M059J (cell line): ENCODE measurements at regions not wholly inside any gene's neighbourhood (a gene's known extent, or its start where the extent isn't known, plus 50 kb on each side); places are given as distances from the start of the nearest gene placed in this dataset.

ENCODE experiments used
- DNase-seq: peaks from one replicate; pipeline ENCODE4 v3.0.0-alpha.2; 2012; ENCODE audit warnings: low read depth

DNA sequence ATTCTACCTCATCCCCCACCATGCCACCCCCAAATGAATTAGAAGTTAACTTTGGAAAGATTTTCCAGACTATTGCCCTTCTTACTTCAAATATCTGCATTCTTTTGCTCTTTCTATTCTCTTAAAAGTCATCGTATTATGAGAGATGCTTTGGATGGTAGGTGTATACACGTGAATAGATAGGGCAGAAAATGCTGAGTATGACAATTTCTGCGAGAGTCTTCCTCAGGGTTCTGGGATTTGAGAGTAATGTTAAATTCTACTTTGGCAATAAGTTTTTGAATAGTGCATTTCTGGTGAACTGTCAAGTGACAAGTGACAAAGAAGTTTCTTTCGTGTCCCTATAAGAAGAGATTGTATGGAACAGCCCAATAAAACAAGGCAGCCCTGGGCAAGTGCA, 137.6 kb upstream of the DSEL start:
- DNase-seq, result no peak

DNA sequence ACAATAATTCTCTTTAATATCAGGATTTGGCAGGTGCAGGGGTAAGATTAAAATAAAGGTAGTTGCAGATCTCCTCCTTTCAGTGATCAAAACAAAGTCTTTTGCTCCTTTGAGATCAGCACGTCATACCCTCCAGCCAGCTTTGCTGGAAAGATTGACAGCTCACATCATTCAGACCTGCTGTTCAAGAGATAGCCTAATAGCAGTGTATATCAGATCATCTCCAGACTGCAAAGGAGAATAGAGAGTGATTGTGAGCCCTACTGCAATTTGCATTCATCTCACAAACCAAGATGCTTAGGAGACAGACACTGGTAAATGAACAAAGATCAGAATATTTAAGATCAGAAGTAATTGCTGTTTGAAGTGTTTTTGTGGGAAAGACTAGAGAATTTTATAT, 135.8 kb upstream of the DSEL start:
- DNase-seq, result no peak

DNA sequence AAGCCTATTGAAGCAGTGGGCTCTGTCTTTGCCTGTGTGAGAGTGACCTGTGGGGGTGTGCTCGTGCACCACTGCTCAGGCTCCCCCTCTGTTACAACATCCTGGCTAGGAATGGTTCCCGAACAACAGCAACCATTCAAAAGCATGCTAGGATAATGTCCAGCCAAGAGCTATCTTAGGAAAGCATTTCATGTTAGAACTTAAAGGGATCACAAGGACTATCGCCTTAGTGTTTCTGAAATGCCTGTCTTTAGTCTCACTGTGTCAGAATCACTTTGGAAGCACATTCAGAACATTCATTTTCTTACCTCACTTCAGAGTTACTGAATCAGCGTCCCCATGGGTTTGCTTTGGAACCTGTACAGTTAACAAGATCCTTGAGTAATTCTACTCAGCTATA, 134.9 kb upstream of the DSEL start:
- no peak for DNase-seq

DNA sequence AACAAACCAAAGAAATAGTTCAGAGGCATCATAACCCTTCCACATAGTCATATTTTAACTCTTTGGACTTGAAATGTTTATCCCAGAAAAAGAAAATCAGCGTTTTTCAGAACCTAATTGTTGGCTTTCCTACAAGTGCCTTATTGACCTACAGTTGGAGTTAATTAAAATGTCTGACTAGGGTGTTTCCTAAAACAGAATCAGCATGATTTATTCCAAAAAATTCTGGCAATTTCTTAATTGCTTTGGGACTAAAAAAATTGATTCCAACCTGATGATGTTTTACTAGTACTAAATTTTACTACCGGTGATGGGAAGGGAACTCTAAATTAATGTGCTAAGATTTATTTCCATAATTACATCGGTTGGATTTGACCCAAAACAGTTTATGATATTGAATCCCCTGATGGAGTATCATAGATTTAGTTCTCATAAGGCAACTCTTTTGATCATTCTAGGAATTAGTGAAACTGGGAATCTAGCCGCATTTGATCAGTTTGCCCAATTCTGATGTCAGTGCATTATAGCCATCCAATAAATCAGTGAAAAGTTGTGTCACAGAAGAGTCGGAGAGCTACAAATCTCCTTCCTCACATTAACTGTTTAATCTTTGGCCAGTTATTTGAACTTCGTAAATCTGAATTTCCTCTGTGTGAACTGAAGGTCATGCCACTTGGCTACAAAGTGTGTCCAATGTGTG, 134.3 kb upstream of the DSEL start:
- DNase-seq, result no peak

DNA sequence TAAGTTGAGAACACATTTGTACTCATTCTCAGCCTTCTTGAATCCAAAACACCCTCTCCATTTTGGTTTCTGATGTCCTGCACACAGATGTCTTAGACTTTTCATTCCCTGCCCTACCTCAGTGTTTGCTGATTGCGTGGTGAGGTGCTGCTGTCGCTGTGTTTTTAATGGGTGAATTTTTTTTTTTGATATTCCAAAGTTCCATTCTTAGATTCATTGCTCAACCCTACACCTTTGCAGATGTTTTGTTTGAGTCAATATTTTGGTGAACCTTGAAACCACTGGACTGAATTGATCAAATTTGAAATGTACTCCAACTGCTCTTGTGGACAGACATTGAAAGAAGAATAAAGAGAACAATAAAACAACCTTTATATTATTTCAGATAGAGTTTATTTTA, 130.4 kb upstream of the DSEL start:
- DNase-seq, result no peak

DNA sequence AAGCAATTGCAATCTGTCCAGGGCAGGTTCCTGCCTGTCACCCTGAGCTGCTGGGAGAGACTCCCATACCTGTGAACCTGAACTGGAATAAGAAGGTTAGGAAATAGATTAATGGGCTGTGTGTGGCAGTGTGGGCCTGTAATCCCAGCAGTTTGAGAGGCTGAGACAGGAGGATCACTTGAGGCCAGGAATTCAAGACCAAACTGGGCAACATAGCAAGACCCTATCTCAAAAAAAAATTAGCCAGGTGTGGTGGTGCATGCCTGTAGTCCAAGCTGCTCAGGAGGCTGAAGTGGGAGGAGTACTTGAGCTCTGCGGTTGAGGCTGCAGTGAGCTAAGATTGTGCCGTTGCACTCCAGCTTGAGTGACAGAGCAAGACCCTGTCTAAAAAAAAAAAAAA, 127.7 kb upstream of the DSEL start:
- no peak for DNase-seq

DNA sequence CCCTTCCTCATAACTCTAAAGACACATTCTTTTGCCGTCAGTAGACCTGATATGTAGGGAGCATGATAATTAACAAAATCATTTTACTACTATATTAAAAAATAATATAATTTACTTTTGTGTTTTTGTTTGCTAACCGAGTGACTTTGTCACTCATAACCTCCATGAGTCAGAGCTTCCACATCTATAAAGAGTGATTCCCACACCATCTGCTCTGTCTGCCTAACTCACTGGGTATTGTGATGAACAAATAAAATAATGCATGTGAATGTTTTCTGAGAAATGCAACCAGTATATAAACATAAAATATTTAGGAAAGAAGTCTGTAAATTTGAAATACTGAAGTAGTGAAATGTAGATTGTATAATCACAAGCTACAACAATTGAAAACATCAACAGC, 123.4 kb upstream of the DSEL start:
- peak; percentile 7 for DNase-seq

DNA sequence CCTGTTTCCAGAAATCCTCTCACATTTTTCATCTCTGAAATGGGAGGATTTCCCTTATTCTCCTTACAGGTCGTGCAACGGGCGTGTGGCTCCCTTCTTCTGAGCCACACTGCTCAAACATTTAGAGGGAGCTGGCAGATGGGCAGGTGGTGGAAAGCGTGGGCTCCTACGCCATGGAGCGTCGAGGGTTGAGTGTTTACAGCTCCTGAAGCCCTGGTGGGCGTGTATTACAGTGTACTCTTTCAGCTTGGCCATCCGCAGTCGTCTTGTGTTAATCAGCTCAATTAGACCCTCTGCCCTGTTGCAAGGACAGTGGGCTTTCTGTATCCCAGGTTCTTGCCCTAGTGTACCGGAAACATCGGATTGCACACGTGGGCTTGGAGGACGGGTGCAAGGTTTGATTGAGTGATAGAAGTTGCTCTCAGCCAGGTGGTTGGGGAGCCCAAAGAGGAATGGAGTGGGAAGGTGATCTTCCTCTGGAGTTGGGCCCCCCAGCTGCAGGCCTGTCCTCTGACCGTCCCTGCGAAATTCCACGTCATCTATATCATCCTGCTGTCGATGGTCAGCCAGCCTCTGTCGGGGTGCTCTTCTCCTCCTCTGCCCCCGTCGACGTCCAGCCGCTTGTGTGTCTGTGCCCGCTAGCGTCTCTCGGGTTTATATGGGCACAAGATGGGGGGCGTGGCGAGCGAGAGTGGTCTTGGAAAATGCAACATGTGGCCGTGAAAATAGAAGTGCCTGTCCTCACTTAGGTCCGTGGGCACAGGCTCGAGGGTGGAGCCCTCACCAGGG, 120.3 kb upstream of the DSEL start:
- no peak for DNase-seq

DNA sequence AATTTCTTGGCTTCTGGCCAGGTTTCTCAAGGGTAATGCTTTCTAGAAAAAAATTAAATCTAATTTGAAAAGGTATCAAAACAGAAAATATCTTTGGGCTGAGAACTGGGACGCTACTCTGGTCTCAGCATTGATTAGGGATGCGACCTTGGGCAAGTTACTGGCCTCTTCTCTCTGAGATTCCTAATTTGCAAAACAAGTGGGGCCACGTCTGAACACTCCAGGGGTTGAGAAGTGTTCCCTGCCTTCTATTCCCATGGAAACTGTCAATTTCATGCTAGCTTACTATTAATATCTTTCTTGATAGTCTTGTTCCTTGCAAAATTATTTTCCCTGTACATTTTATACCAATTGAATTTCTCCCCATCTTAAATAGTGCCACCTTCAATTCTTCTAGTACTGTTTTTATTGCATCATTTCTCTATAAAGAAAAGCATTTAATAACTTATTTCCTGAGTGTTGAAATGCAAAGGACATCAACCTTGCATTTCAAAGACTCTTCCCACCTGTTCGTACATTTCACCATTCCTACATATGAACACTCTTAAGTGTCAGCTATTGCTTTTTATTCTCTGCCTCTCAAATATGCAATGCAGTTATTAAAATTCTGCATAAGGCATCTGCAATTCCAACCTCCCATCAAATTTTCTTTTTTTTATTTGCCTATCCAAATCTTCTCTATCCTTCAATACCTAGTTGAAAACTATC, 118.3 kb upstream of the DSEL start:
- DNase-seq, result no peak

DNA sequence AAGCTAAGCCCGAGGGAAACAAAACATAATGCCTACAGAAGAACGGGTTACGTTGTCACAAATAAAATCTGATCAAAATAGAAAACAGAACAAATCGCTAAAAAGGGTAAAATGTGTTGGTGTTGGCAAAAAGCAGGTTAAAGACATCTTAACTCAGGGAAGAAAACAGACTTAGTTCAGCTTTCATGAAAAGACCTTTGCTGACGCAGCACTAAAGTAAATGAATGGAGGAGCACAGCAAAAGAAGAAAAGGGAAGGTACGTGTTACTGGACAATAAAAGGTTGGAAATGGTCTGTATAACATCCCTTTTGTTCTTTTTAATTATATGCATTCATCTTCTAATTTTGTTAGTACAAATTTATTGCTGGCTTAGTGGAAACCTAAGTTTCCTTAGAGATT, 117.4 kb upstream of the DSEL start:
- no peak for DNase-seq

DNA sequence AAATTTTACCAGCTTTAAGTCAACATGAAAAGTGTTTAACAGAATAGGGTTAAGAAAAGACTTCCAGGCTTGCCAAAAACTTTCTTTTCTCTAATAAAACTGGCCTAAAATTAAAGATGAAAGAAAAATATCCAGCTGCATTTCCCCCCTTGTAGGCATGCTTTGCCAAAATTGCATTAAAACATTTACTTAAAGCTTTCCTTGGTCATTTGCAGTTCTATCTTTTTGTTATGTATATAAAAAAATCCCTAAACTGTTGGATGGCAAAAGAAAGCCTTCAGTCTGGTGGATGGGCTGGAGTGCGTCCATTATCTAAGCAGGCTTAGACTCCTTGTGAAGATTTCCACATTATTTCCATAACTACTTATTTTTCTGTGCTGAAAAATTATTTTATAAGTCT, 105.4 kb upstream of the DSEL start:
- DNase-seq, result no peak

DNA sequence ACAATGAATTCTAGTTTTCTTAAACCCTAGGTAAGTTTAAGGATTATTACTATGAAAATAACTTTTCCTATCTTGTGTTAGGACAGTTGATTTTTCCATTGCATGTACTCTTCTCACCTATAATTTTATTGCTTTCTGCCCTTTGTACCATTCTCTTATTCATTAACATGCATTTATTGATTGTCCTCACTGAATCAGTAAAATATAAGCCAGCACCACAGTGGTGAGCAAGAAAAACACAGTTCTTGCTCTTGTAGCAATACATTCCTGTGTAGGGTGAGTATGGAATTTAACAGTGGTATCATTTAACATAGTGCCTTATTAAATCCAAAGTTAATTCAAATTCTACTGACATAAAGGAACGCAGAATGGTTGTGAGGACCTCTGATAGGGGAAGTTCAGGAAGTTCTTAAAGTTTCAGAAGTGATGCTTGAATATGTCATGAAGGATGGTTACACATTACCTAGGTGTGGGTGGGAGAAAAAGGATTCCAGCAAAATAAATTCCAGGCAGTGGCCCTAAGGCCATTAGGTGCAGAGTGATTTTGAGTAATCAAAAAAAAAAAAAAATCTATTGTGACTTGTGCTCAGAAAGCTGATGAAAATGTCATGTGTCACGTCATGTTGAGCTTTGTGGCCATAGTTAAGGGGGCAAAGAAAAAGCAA, 104.7 kb upstream of the DSEL start:
- DNase-seq, result no peak

DNA sequence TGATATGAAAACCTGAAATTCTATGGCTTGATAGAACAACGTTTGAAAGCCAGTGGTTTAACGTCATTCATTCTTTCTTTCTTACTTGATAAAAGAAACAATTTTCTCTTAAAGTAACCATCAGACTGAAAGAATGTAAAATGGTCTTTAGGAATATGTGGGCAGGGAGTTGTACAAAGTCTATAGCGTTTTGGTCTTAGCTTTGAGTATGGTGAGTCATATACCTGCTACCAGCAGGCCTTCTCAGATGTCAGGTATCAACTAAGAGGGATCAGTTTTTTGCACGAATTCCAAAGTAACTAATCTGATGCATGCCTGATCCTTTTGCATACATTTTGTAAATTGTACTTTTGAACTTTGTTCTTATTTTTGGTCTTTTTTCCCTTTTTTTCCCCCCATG, 101.5 kb upstream of the DSEL start:
- DNase-seq, result no peak

DNA sequence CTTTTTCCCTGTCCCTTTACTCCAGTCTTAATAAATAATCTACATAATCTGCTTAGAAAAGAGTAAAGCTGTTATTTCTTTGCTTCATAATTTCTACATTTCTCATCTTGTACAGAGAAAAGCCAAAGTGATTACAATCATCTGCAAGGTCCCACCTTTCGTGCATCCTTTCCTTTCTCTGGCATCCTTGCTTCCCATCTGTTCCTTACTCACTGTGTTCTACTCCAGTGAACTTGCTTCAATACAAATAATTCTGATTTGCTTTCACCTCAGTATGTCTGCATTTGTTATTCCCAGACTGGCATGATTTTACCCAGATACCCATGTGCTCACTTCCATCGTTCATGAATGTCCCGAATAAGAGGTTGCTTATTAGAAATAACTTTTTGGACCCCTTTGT, 99.4 kb upstream of the DSEL start:
- no peak for DNase-seq

DNA sequence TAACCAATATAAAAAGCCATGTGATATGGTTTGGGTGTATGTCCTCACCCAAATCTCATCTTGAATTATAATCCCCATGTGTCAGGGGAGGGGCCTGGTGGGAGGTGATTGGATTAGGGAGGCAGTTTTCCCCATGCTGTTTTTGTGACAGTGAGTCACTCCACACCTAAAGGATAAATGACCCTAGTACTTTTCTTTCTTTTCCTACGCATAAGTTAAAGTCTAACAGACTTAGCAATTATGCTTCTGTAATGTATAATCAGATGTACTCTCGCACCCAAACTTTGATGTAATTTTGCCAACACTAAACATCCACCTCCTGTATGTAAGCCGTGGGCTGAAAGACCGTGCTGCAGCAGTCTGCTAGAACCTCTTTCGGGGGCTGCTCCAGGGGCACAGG, 97.2 kb upstream of the DSEL start:
- no peak for DNase-seq

DNA sequence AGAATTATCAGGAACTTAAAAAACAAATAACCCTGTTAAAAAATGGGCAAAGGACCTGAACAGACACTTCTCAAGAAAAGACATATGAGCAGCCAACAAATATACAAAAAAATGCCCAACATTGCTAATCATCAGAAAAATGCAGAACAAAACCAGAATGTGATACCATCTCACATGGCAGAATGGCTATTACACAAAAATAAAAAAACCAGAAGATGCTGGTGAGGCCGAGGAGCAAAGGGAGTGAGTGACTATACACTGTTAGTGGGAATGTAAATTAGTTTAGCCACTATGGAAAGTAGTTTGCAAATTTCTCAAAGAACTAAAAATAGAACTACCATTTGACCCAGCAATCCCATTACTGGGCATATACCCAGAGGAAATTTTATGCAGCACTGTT, 95.8 kb upstream of the DSEL start:
- peak; percentile 55 for DNase-seq

DNA sequence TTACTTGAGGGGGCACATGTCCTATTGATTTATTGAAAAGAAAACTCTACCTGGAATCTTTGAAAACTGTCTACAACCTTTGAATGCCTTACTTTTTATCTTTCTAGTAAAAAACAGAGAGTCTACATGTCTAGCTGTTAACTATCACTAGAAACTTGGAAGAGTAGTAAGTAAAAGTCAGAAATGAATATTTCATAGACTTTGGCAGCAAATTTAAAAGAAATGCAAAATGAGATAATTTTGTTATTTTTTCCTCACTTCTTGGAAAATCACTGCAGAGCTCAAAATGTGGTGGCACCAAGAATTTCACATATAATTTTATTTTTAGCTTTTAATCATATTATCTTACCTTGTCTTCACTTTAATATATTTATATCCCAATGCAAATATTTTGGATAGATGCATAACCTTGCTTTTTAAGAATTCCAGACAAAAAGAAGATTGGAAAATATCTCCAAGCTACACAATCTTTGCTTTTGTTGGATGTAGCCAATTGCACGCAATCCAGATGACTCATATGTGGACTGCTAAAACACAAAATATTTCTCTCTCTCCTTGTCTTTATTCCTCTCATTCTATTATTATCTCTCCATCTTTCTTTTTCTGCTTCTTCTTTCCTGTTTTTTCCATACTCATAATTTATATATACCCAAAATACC, 92.2 kb upstream of the DSEL start:
- DNase-seq, result peak; percentile 50

DNA sequence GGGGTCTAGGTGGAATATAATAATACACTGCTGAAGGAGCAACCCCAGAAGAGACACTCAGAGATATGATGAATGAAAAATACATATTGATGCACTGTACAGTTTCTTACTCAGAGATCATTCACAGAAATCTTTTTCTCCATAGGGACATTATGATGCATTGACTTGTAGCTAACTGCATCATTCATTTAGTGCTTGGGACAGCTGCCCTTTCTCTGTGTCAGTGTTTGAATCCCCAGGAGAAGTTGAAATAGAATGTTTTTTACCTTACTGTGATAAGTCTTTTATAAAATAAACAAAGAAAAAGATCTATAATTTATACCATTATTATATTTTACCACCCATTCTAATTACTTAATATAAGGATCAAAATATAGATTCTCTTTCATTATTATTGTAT, 91.7 kb upstream of the DSEL start:
- no peak for DNase-seq

DNA sequence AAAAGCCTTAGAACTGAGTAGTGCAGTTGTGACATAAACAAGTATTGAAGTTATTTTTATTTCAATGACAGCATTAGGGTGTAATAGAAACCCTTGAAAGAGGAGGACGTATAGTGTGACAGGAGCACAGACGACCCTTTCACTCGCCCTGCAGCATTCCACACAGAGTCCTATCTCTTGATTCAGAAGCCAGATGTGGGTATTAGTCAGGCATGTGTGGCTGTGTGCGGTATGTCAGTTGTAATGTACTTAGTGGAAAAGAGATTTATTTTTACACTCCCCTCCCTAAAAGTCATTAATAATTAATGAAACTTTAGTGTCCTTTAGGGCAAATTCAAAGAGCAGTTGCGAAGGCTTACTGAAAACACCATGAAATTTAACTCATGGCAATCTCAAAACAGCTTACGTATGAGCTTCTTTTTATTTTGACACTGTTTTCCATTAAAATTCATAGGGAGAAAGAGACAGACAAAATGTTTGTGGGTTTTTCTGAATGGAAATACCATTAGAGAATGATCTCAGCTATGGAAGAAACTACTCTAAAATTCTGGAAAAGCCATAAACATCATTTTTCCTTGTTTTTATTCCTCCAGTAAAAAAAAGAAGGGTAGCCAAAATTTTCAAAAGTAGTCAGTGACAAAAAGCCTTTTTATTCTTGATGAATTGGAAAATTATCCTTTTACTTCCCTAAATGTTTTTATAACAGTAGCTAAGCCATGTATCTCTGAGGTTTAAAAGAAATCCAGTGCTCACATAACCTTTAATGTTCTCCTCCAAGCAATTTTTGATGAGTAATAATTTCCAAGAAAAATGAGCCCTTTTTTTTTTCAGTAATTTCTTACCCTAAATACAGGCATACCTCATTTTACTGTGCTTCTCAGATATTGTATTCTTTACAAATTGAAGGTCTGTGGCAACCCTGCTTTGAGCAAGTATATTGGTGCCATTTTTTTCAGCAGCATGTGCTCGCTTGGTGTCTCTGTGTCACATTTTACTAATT, 84.0 kb upstream of the DSEL start:
- peak; percentile 70 for DNase-seq

DNA sequence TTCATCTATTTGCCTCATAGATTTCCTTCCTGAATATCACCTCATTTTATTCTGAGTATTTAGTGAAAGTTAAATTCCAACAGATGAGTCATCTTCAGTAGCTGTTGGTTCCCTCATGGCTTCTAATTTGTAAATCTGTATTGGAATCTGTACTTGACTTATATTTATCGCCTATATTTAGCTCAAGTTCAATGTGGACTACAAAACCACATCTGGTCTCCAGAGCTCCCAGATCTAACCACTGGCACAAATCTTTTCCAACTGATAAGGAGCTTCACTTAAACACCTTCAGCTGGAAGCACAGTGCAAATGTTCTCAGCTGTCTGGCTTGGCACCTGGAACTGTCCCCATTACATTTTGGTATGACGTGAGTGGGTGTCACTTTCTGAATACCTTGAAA, 82.8 kb upstream of the DSEL start:
- peak; percentile 39 for DNase-seq

DNA sequence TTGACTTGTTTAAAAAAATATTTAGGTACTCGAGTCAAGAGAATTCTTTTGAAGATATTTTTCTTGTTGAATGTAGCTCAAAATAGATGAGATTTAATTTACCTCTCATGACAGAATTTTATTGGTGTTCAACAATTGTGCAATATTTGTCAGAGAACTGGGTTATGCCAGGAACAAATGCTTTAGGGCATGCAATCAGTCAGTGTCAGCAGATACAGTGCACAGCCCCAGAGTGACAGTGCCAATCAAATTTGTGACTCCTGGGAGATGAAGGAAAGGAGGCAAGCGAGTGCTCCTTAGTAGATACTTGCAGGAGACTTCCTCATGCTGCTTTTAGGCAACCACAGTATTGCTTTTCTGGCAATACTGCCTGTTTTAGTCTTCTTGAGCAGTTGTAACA, 81.2 kb upstream of the DSEL start:
- peak; percentile 51 for DNase-seq
